ENCODE measurements at regions not wholly inside any gene's neighbourhood (a gene's known extent, or its start where the extent isn't known, plus 50 kb on each side); places are given as distances from the start of the nearest gene placed in this dataset.

DNA sequence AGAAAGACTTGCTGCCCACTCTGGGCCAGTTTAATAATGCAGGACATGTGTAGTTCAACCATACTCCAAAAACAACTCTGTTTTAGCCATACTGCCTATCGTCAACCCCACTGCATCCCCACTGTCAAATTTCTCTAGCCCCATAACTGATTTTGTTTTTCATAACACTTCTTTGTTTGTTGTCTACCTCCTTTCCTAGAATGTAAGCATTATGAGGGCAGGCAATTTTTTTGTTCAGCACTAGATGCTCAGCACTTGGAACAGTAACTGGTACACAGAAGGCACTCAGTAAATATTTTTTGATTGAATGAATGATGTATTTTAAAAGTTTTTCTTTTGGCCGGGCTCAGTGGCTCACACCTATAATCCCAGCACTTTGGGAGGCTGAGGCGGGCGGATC is 183.8 kb upstream of the MKLN1 start:
- H3K27ac ChIP-seq (replicated peaks in 1 of 4), result no peak overlapping the region
- H3K36me3 ChIP-seq, result no peaks in the 10 kb centered on the region
- TF ChIP-seq POLR2AphosphoS5 (IDR thresholded peaks at IDR 0.05) (no peak), POLR2A (IDR thresholded peaks at IDR 0.05; ENCODE audit: low read depth) (no peak), EP300 (IDR thresholded peaks at IDR 0.05) (no peak)
- TF ChIP-seq, protein P1, sequence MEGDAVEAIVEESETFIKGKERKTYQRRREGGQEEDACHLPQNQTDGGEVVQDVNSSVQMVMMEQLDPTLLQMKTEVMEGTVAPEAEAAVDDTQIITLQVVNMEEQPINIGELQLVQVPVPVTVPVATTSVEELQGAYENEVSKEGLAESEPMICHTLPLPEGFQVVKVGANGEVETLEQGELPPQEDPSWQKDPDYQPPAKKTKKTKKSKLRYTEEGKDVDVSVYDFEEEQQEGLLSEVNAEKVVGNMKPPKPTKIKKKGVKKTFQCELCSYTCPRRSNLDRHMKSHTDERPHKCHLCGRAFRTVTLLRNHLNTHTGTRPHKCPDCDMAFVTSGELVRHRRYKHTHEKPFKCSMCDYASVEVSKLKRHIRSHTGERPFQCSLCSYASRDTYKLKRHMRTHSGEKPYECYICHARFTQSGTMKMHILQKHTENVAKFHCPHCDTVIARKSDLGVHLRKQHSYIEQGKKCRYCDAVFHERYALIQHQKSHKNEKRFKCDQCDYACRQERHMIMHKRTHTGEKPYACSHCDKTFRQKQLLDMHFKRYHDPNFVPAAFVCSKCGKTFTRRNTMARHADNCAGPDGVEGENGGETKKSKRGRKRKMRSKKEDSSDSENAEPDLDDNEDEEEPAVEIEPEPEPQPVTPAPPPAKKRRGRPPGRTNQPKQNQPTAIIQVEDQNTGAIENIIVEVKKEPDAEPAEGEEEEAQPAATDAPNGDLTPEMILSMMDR (IDR thresholded peaks at IDR 0.05), result no peak
- WGBS, result 96% methylated on average over 4 of the region's 4 CpGs
- no peaks in the 10 kb centered on the region for H3K27me3 ChIP-seq
- DNase-seq (ENCODE audit: extremely low spot score), result no peak
- H3K9me3 ChIP-seq, result no peaks in the 10 kb centered on the region
- intact Hi-C loops (cut with DNase I), result no loop called here
- H3K4me3 ChIP-seq, result no peak overlapping the region
- H3K4me1 ChIP-seq, result peaks cover 0 to under 1% (median 0%) of the 10 kb centered on the region in 4 donors

DNA sequence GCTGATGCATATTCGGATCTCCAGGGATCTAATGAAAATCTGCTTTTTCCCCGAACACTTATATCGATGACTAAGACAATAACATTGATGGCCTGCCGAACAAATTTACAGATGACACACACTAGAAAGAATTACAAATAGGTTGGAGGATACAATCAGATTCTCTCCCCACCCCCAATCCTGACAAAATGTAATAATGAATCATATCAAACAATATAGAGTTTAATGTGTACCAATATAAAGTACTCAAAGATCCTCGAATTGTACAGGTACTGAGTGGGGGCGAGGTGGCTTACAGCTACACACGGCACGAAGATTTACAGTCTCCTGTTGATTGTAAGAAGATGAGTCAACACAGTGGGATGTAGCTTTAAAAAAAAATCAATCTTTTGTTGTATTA is 182.7 kb upstream of the MKLN1 start:
- peaks cover 0 to 2% (median 0%) of the 10 kb centered on the region in 4 donors for H3K4me1 ChIP-seq
- intact Hi-C loops (cut with DNase I), result no loop called here
- H3K4me3 ChIP-seq, result no peak overlapping the region
- H3K36me3 ChIP-seq, result no peaks in the 10 kb centered on the region
- no peak overlapping the region for H3K27ac ChIP-seq (replicated peaks in 1 of 4)
- DNase-seq (ENCODE audit: extremely low spot score), result no peak
- no peaks in the 10 kb centered on the region for H3K9me3 ChIP-seq
- 90% methylated on average over 8 of the region's 8 CpGs for WGBS
- TF ChIP-seq, protein P1 (IDR thresholded peaks at IDR 0.05), result no peak
- no peak for TF ChIP-seq POLR2A (IDR thresholded peaks at IDR 0.05; ENCODE audit: low read depth)
- H3K27me3 ChIP-seq, result no peaks in the 10 kb centered on the region

DNA sequence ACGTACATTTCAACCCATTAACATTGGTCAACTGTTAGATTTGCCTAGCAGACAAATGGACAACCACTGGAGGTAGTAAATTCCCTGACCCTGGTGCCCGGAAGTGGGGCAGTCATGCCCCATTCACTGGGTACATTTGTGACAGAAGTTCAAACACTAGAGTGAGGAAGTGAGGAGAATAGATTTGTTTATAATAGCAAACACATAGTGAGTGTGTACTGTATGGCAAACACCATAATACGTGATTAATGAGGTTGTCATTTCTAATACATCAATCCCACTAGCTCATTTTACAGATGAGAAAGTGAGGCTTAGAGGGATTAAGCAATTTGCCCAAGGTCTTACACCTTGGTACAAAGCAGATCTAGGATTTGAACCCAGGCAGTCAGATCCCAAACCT is 181.9 kb upstream of the MKLN1 start:
- Histone ChIP-seq H3K4me3 (no peak overlapping the region), H3K27me3 (no peaks in the 10 kb centered on the region), H3K36me3 (no peaks in the 10 kb centered on the region), H3K9me3 (no peaks in the 10 kb centered on the region), H3K27ac (replicated peaks in 1 of 4) (no peak overlapping the region), H3K4me1 (peaks cover 0 to 2% (median 0%) of the 10 kb centered on the region in 4 donors)
- intact Hi-C loops (cut with DNase I), result no loop called here
- DNase-seq (ENCODE audit: extremely low spot score), result no peak
- TF ChIP-seq POLR2A (IDR thresholded peaks at IDR 0.05; ENCODE audit: low read depth) (no peak), EP300 (IDR thresholded peaks at IDR 0.05) (no peak), POLR2AphosphoS5 (IDR thresholded peaks at IDR 0.05) (no peak)
- TF ChIP-seq, protein P1 (IDR thresholded peaks at IDR 0.05), result no peak
- WGBS, result 61% methylated on average over 3 of the region's 3 CpGs

DNA sequence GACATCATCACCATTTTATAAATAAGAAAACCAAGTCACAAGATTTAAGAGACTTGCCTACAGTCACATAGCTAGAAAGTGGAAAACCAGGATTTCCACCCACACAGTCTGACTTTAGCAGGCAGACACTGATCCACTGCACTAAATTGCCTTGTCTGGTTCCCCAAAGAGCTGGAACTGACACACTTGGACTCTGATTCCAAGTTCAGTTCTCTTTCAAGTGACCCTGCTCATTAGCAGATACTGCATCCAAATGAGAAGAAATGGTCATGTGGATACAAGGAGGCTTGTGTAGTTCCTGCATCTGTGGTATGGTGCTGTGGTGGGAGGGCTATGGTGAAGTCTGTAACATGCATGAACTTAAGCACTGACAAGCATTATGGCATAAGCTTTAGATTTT is 180.1 kb upstream of the MKLN1 start:
- no peak overlapping the region for H3K4me3 ChIP-seq
- H3K27me3 ChIP-seq, result no peaks in the 10 kb centered on the region
- no peak for DNase-seq (ENCODE audit: extremely low spot score)
- H3K9me3 ChIP-seq, result no peaks in the 10 kb centered on the region
- TF ChIP-seq POLR2AphosphoS5 (IDR thresholded peaks at IDR 0.05) (no peak), POLR2A (IDR thresholded peaks at IDR 0.05; ENCODE audit: low read depth) (no peak), EP300 (IDR thresholded peaks at IDR 0.05) (no peak)
- TF ChIP-seq, protein P1 (IDR thresholded peaks at IDR 0.05), result no peak
- intact Hi-C loops (cut with DNase I), result no loop called here
- H3K27ac ChIP-seq (replicated peaks in 1 of 4), result no peak overlapping the region
- H3K4me1 ChIP-seq, result peaks cover 0 to 2% (median 0%) of the 10 kb centered on the region in 4 donors
- H3K36me3 ChIP-seq, result no peaks in the 10 kb centered on the region

DNA sequence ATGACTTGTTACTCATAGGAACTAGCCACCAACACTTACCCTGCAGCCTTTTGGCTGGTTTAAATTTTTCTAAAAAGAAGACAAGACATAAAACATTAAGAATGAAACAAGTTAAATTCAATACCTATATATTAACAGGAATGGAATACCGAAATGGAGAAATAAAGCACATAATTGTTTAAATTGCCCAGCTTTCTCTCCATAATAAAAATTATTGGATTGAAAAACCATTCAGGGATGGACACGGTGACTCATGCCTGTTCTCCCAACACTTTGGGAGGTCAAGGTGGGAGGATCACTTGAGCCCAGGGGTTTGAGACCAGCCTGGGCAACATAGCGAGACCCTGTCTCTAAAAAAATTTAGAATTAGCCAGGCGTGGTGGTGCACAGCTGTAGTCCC is 179.4 kb upstream of the MKLN1 start:
- no peak overlapping the region for H3K27ac ChIP-seq (replicated peaks in 1 of 4)
- no peaks in the 10 kb centered on the region for H3K9me3 ChIP-seq
- no peak overlapping the region for H3K4me3 ChIP-seq
- peaks cover 0 to 2% (median 0%) of the 10 kb centered on the region in 4 donors for H3K4me1 ChIP-seq
- H3K36me3 ChIP-seq, result no peaks in the 10 kb centered on the region
- DNase-seq (ENCODE audit: extremely low spot score), result no peak
- no peak for TF ChIP-seq POLR2A (IDR thresholded peaks at IDR 0.05; ENCODE audit: low read depth)
- no peak for TF ChIP-seq POLR2AphosphoS5 (IDR thresholded peaks at IDR 0.05)
- no peak for TF ChIP-seq EP300 (IDR thresholded peaks at IDR 0.05)
- TF ChIP-seq, protein P1 (IDR thresholded peaks at IDR 0.05), result no peak
- intact Hi-C loops (cut with DNase I), result no loop called here
- WGBS, result over 99% methylated on average over 4 of the region's 4 CpGs
- H3K27me3 ChIP-seq, result no peaks in the 10 kb centered on the region

Measured in esophagus muscularis mucosa (tissue), 4 donors.